Transverse colon (tissue), 4 donors: ENCODE measurements at regions not wholly inside any gene's neighbourhood (a gene's known extent, or its start where the extent isn't known, plus 50 kb on each side); places are given as distances from the start of the nearest gene placed in this dataset.
"Not testable (repeated sequence)": the region's sequence is repeated elsewhere in the genome, so short reads cannot be mapped to it uniquely, and the experiment has no call there.

Experiments
- DNase-seq: peaks from one replicate; pipeline ENCODE4 v3.0.0-alpha.2; 2019
- H3K27ac ChIP-seq, 4 donors: fragments of 200-600 bp; sonication (generic); 2 replicates each; pipeline ENCODE4 v1.5.1; 2016 to 2018; ENCODE audit warnings: inconsistent platforms in 4 of 4
- H3K27me3 ChIP-seq: fragments of 200-600 bp; sonication (generic); 2 replicates; pipeline ENCODE4 v1.5.1; 2017; ENCODE audit warnings: inconsistent platforms
- H3K36me3 ChIP-seq, 4 donors: fragments of 200-600 bp; sonication (generic); 2 replicates each; pipeline ENCODE4 v1.5.1; 2017 to 2019; ENCODE audit warnings: inconsistent platforms in 4 of 4
- H3K4me1 ChIP-seq, 4 donors: fragments of 200-600 bp; sonication (generic); 2 replicates each; pipeline ENCODE4 v1.5.1; 2017 to 2020; ENCODE audit warnings: inconsistent platforms in 4 of 4
- H3K4me3 ChIP-seq, 4 donors: fragments of 200-600 bp; sonication (generic); 1 replicate in 1 of 4; 2 replicates in 3 of 4; pipeline versions ENCODE4 v1.5.1 to v1.6.1; 2017 to 2019; ENCODE audit warnings: inconsistent platforms in 4 of 4
- H3K9me3 ChIP-seq, 2 donors: fragments of 200-600 bp; sonication (generic); 2 replicates each; pipeline ENCODE4 v1.5.1; 2017 to 2019; ENCODE audit warnings: inconsistent platforms in 2 of 2
- EP300 ChIP-seq: sonication (generic); formaldehyde crosslinking; IDR thresholded peaks from one replicate; pipeline ENCODE4 v1.6.1; 2017; ENCODE audit warnings: antibody characterized with exemption, low read depth
- POLR2A ChIP-seq: fragments of 450-650 bp; IDR thresholded peaks from one replicate; pipeline ENCODE4 v1.6.1; 2016; ENCODE audit warnings: antibody characterized with exemption, mild to moderate bottlenecking, moderate library complexity
- POLR2AphosphoS5 ChIP-seq, 3 donors: sonication (generic); formaldehyde crosslinking; IDR thresholded peaks; one replicate each; pipeline ENCODE4 v1.6.1; 2016; ENCODE audit warnings: antibody characterized with exemption in 3 of 3
- WGBS, 2 donors: methylation state at CpG; one replicate each; pipeline ENCODE4 v1.1.5; 2018; ENCODE audit warnings: low coverage in 1 of 2; 5-methylcytosine and 5-hydroxymethylcytosine counted together
- in situ Hi-C, 4 donors: fragments of 200-750 bp; cut with MboI; loops; one replicate each; pipeline versions ENCODE4 v1.15.0 to v1.15.1; 2017; ENCODE audit warnings: low sequenced_read_pairs in 3 of 4, low pct_ligation_motif_present in 1 of 4, low pct_unique_long_range_greater_than_20kb in 1 of 4
- intact Hi-C: fragments of 100-400 bp; cut with DNase I; formaldehyde crosslinking; loops from one replicate; pipeline ENCODE4 v1.15.1; 2023; ENCODE audit warnings: low total_unique reads
- TF ChIP-seq, protein P1 (sequence below), 5 experiments: fragments of 200-600 bp in 3 of 5; fragments of 450-650 bp in 2 of 5; sonication (generic) in 3 of 5; IDR thresholded peaks; 1 replicate in 2 of 5; 2 replicates in 3 of 5; pipeline ENCODE4 v1.5.1; 2016 to 2017; ENCODE audit warnings: antibody characterized with exemption in 5 of 5, inconsistent platforms in 3 of 5, mild to moderate bottlenecking in 2 of 5, moderate library complexity in 1 of 5

DNA sequence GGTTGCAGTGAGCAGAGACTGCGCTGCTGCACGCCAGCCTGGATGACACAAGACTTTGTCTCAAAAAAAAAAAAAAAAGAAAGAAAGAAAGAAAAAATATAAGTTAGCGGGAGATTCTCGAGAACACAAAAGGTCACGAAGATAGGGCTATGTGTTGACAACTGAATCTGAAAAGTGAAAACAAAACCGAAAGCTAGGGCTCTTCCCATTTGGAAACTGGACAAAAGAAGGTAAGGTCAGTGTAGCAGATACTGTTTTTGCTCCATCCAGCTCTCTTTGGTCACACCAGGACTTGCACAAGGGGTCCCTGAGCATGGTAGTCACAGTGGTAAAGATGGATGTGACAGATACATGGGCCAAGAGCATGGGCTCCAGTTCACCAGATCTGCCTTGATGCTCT, 60.4 kb upstream of the MAP10 start:
- no peaks in the 10 kb centered on the region for H3K36me3 ChIP-seq
- peaks cover 9% of the 10 kb centered on the region in 2 donors for H3K9me3 ChIP-seq
- no peak overlapping the region for H3K4me3 ChIP-seq
- no peaks in the 10 kb centered on the region for H3K27me3 ChIP-seq
- DNase-seq: no peak
- intact Hi-C loops: no loop called here
- in situ Hi-C loops: no loop called here
- WGBS, 2 donors: 93% methylated on average over 6 of the region's 6 CpGs
- H3K4me1 ChIP-seq: no peaks in the 10 kb centered on the region
- TF ChIP-seq POLR2AphosphoS5 (IDR thresholded peaks at IDR 0.05): no peak
- no peak for TF ChIP-seq EP300
- TF ChIP-seq, protein P1, sequence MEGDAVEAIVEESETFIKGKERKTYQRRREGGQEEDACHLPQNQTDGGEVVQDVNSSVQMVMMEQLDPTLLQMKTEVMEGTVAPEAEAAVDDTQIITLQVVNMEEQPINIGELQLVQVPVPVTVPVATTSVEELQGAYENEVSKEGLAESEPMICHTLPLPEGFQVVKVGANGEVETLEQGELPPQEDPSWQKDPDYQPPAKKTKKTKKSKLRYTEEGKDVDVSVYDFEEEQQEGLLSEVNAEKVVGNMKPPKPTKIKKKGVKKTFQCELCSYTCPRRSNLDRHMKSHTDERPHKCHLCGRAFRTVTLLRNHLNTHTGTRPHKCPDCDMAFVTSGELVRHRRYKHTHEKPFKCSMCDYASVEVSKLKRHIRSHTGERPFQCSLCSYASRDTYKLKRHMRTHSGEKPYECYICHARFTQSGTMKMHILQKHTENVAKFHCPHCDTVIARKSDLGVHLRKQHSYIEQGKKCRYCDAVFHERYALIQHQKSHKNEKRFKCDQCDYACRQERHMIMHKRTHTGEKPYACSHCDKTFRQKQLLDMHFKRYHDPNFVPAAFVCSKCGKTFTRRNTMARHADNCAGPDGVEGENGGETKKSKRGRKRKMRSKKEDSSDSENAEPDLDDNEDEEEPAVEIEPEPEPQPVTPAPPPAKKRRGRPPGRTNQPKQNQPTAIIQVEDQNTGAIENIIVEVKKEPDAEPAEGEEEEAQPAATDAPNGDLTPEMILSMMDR (IDR thresholded peaks at IDR 0.05): no peak
- TF ChIP-seq POLR2A: no peak
- no peak overlapping the region for H3K27ac ChIP-seq

DNA sequence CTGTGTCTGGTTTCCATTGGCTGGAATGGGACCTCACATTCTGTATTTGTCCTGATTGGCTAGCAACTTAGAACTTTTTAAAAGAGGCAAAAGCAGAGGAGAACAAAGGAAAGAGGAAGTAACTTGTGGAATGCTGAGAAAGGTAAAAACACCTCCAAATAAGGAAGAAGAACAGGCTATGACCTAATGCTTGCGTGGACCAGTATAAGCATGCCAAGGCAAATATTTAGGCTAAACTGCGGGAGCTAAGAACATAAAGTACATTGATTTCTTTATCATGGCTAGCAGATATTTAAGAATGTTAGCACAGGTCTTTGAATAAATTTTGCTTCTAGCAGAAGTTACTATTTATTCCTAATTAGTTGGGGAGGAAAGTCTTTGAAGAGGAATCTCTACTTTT, 59.5 kb upstream of the MAP10 start:
- H3K9me3 ChIP-seq, H3K4me3 ChIP-seq, DNase-seq, H3K27me3 ChIP-seq, in situ Hi-C loops, H3K36me3 ChIP-seq, H3K4me1 ChIP-seq, intact Hi-C loops, H3K27ac ChIP-seq: not testable (repeated sequence)
- 43 to 60% methylated on average over 1 to 2 of the region's 2 CpGs for WGBS, 2 donors

DNA sequence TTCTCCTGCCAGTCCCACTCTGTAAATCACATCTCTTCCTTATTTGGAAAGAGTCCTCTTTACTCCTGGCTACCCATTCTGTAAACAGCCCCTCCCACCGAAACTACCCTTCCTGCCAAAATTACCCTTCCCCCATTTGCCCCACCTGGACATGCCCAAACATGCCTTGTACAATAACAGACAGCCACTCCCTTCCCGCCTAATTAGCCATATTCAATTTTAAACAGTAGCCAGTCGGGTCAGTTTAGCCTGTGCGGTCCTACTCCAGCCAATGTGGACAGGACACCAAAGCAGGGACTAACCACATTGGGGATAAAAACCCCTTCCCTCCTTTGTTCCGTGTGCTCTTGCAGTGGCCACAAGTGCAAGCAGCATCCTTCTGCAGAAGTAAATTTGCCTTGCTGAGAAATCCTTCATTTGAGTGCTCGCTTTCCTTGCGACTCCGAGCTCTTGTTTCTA, 56.3 kb upstream of the MAP10 start:
- H3K27me3 ChIP-seq: no peaks in the 10 kb centered on the region
- TF ChIP-seq POLR2AphosphoS5 (IDR thresholded peaks at IDR 0.05): no peak
- TF ChIP-seq, protein P1 (IDR thresholded peaks at IDR 0.05): no peak
- no peak for TF ChIP-seq POLR2A
- no peak for TF ChIP-seq EP300
- H3K36me3 ChIP-seq: no peaks in the 10 kb centered on the region
- H3K9me3 ChIP-seq: peaks cover 9% of the 10 kb centered on the region in 2 donors
- WGBS, 2 donors: 77 to 84% methylated on average over 8 of the region's 8 CpGs
- no peak overlapping the region for H3K4me3 ChIP-seq
- intact Hi-C loops: no loop called here
- in situ Hi-C loops: no loop called here
- no peaks in the 10 kb centered on the region for H3K4me1 ChIP-seq
- no peak for DNase-seq
- no peak overlapping the region for H3K27ac ChIP-seq

DNA sequence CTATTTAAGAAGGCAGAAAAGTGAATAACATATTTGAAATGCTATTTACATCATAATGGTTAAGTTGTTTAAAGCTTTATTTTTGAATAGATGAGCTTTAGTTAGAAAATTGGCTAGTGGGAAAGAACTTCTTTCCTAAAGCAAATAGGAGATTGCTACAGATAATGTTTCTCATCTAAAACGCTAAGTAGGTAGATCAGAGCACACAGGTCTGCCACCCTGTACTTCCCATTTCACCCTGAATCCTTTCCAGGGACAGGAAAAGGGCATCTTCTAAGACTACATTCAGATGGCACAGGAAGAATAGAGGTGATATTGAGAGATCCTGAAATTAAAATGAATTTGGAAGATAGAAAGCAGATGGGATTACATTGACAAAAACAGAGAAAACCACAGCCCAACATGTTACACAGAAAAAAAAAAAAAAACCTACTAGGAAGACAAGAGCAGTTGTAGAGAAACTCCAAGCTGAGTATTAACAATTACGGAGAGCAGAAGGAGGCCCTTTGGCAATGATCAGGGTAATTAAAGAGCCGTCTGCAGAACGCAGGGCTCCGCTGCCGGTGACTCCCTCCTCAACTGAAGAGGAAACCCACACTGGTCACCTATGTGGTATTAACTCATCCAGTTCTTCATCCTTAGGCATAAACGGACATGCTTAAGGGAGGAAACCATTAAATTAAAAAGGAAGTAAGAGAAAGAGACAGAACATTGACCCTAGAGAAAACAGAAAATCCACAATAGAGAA, 53.6 kb upstream of the MAP10 start:
- Histone ChIP-seq H3K36me3 (no peaks in the 10 kb centered on the region), H3K27me3 (no peaks in the 10 kb centered on the region), H3K4me3 (no peak overlapping the region), H3K27ac (no peak overlapping the region), H3K9me3 (peaks cover 9% of the 10 kb centered on the region in 2 donors), H3K4me1 (no peaks in the 10 kb centered on the region)
- in situ Hi-C loops: no loop called here
- TF ChIP-seq EP300 (no peak), POLR2A (no peak), POLR2AphosphoS5 (IDR thresholded peaks at IDR 0.05) (no peak)
- TF ChIP-seq, protein P1 (IDR thresholded peaks at IDR 0.05): no peak
- intact Hi-C loops: no loop called here
- 32 to 42% methylated on average over 7 of the region's 7 CpGs for WGBS, 2 donors
- no peak for DNase-seq

DNA sequence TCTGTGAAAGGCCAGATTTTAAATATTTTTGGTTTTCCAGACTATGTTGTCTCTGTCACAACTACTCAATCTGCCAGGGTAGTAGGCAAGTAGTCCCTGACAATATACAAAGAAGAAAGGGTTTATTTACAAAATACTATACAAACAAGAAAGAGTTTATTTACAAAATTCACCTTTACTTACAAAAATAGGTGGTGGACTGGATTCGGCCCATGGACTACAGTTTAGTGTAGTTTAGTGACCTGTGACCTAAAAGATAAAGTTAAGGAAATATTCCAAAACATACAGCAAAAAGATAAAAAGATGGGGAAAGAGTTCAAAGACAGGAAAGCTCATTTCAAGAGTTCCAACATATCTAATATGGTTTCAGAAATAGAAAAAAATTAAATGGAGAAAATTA, 52.9 kb upstream of the MAP10 start:
- Histone ChIP-seq H3K27ac (no peak overlapping the region), H3K9me3 (peaks cover 9% of the 10 kb centered on the region in 2 donors), H3K4me1 (no peaks in the 10 kb centered on the region), H3K36me3 (no peaks in the 10 kb centered on the region), H3K4me3 (no peak overlapping the region), H3K27me3 (no peaks in the 10 kb centered on the region)
- intact Hi-C loops (no loop called here), in situ Hi-C loops (no loop called here)
- WGBS, 2 donors: 33 to 45% methylated on average over 1 of the region's 1 CpG
- no peak for DNase-seq
- TF ChIP-seq, protein P1 (IDR thresholded peaks at IDR 0.05): no peak
- no peak for TF ChIP-seq POLR2A
- TF ChIP-seq POLR2AphosphoS5 (IDR thresholded peaks at IDR 0.05): no peak
- no peak for TF ChIP-seq EP300
